HG02642 (cell line): ENCODE measurements at regions not wholly inside any gene's neighbourhood (a gene's known extent, or its start where the extent isn't known, plus 50 kb on each side); places are given as distances from the start of the nearest gene placed in this dataset.

Experiments
- ATAC-seq: cut with Tn5 transposase; IDR thresholded peaks from one replicate; pipeline ENCODE4 v1.9.1; 2021; ENCODE audit warnings: mild to moderate bottlenecking; ENCODE audit not compliant: unreplicated experiment, poor library complexity

GRCh38 chr7:84822941-84823510 is 363.8 kb downstream of the SEMA3D start:
- ATAC-seq, result no peak

- ATAC-seq, result no peak
Observed at GRCh38 chr7:84821671-84822534, 365.0 kb downstream of the SEMA3D start.

GRCh38 chr7:84820481-84820880 is 366.4 kb downstream of the SEMA3D start:
- no peak for ATAC-seq

GRCh38 chr7:84817016-84817415 is 369.8 kb downstream of the SEMA3D start:
- no peak for ATAC-seq

- no peak for ATAC-seq
Observed at GRCh38 chr7:84813376-84813775, 373.5 kb downstream of the SEMA3D start.

- ATAC-seq, result no peak
Observed at GRCh38 chr7:84812021-84812420, 374.8 kb downstream of the SEMA3D start.

GRCh38 chr7:84811362-84811761 is 375.5 kb downstream of the SEMA3D start:
- no peak for ATAC-seq

- no peak for ATAC-seq
Observed at GRCh38 chr7:84809877-84810276, 377.0 kb downstream of the SEMA3D start.

- ATAC-seq, result no peak
Observed at GRCh38 chr7:84803979-84804378, 382.9 kb downstream of the SEMA3D start.

- ATAC-seq, result no peak
Observed at GRCh38 chr7:84801396-84801795, 385.5 kb downstream of the SEMA3D start.

GRCh38 chr7:84800846-84801245 is 386.0 kb downstream of the SEMA3D start:
- no peak for ATAC-seq

GRCh38 chr7:84799106-84799505 is 387.8 kb downstream of the SEMA3D start:
- ATAC-seq, result no peak

- no peak for ATAC-seq
Observed at GRCh38 chr7:84792231-84792893, 394.5 kb downstream of the SEMA3D start.

GRCh38 chr7:84790882-84791281 is 396.0 kb downstream of the SEMA3D start:
- ATAC-seq, result no peak

GRCh38 chr7:84786073-84786472 is 400.8 kb downstream of the SEMA3D start:
- ATAC-seq, result no peak

GRCh38 chr7:84784450-84784849 is 402.4 kb downstream of the SEMA3D start:
- no peak for ATAC-seq

- ATAC-seq, result no peak
Observed at GRCh38 chr7:84783141-84783778, 403.6 kb downstream of the SEMA3D start.

GRCh38 chr7:84781838-84782237 is 405.0 kb downstream of the SEMA3D start:
- ATAC-seq, result no peak

GRCh38 chr7:84780158-84781124 is 406.4 kb downstream of the SEMA3D start:
- no peak for ATAC-seq

- no peak for ATAC-seq
Observed at GRCh38 chr7:84757761-84758160, 429.1 kb downstream of the SEMA3D start.
